ENCODE measurements at regions not wholly inside any gene's neighbourhood (a gene's known extent, or its start where the extent isn't known, plus 50 kb on each side); places are given as distances from the start of the nearest gene placed in this dataset.

- no peak for TF ChIP-seq JUND (IDR thresholded peaks at IDR 0.05)
- TF ChIP-seq FOXA2 (IDR thresholded peaks at IDR 0.05): no peak
- TF ChIP-seq YY1 (IDR thresholded peaks at IDR 0.05): no peak
- no peak for TF ChIP-seq NR2F2 (IDR thresholded peaks at IDR 0.05)
- DNase-seq (ENCODE audit: low spot score): no peak
- no peak overlapping the region for H3K9ac ChIP-seq (ENCODE audit: low read depth in 1 of 2, low read length in 2 of 2)
- peaks cover 0 to 11% (median 3%) of the 10 kb centered on the region in 4 donors for H3K27me3 ChIP-seq (ENCODE audit: control insufficient read depth in 4 of 4, insufficient read depth in 4 of 4, low read length in 3 of 4)
- H3K36me3 ChIP-seq (ENCODE audit: control insufficient read depth in 4 of 4, insufficient read depth in 3 of 4, low read depth in 1 of 4, low read length in 3 of 4): no peaks in the 10 kb centered on the region
- no peaks in the 10 kb centered on the region for H3K9me3 ChIP-seq (ENCODE audit: control insufficient read depth in 4 of 4, low read length in 3 of 4)
- WGBS: 67% methylated on average over 1 of the region's 1 CpG
- H3K4me1 ChIP-seq (ENCODE audit: control insufficient read depth in 4 of 4, insufficient read depth in 4 of 4, low read length in 3 of 4): peaks cover 0 to 17% (median 5%) of the 10 kb centered on the region in 4 donors
- H3K27ac ChIP-seq (ENCODE audit: low read depth in 1 of 2, low read length in 2 of 2): no peak overlapping the region
- no peak overlapping the region for H3K4me3 ChIP-seq (ENCODE audit: low read depth in 1 of 3, low read length in 3 of 3)
Measured at GRCh38 chr6:105987516-105987915, 98.6 kb upstream of the PRDM1 start.

GRCh38 chr6:105986998-105987397, 99.1 kb upstream of the PRDM1 start:
- TF ChIP-seq ATF3 (IDR thresholded peaks at IDR 0.05) (no peak), FOXA1 (IDR thresholded peaks at IDR 0.05) (no peak), EGR1 (IDR thresholded peaks at IDR 0.05; ENCODE audit: low read depth in 2 of 2) (no peak), YY1 (IDR thresholded peaks at IDR 0.05) (no peak), FOXA2 (IDR thresholded peaks at IDR 0.05) (no peak), GABPA (IDR thresholded peaks at IDR 0.05 in 1 of 2, conservative IDR thresholded peaks at IDR 0.05 in 1 of 2) (no peak), JUND (IDR thresholded peaks at IDR 0.05) (no peak), TAF1 (conservative IDR thresholded peaks at IDR 0.05) (no peak), RXRA (IDR thresholded peaks at IDR 0.05) (no peak), MAX (IDR thresholded peaks at IDR 0.05) (no peak), REST (IDR thresholded peaks at IDR 0.05) (no peak), HNF4G (IDR thresholded peaks at IDR 0.05) (no peak), HNF4A (conservative IDR thresholded peaks at IDR 0.05) (no peak), ZBTB33 (IDR thresholded peaks at IDR 0.05) (no peak), NR2F2 (IDR thresholded peaks at IDR 0.05) (no peak)
- Histone ChIP-seq H3K4me3 (ENCODE audit: low read depth in 1 of 3, low read length in 3 of 3) (no peak overlapping the region), H3K36me3 (ENCODE audit: control insufficient read depth in 4 of 4, insufficient read depth in 3 of 4, low read depth in 1 of 4, low read length in 3 of 4) (no peaks in the 10 kb centered on the region), H3K27me3 (ENCODE audit: control insufficient read depth in 4 of 4, insufficient read depth in 4 of 4, low read length in 3 of 4) (peaks cover 0 to 11% (median 3%) of the 10 kb centered on the region in 4 donors), H3K9ac (ENCODE audit: low read depth in 1 of 2, low read length in 2 of 2) (no peak overlapping the region), H3K4me1 (ENCODE audit: control insufficient read depth in 4 of 4, insufficient read depth in 4 of 4, low read length in 3 of 4) (peaks cover 0 to 14% (median 4%) of the 10 kb centered on the region in 4 donors), H3K27ac (ENCODE audit: low read depth in 1 of 2, low read length in 2 of 2) (no peak overlapping the region), H3K9me3 (ENCODE audit: control insufficient read depth in 4 of 4, low read length in 3 of 4) (no peaks in the 10 kb centered on the region)
- WGBS: 74% methylated on average over 1 of the region's 1 CpG
- no peak for DNase-seq (ENCODE audit: low spot score)
